Endothelial cell of umbilical vein (primary cell): ENCODE measurements at regions not wholly inside any gene's neighbourhood (a gene's known extent, or its start where the extent isn't known, plus 50 kb on each side); places are given as distances from the start of the nearest gene placed in this dataset.

ENCODE experiments used
- BruUV-seq: library from RNA; stranded (reverse); fragments of 400-500 nt; replicated peaks from 2 replicates; lab custom pipeline; 2021; lab: Mats Ljungman, UMichigan
- CTCF ChIA-PET: fragments of 300-600, 350-600 bp; sonication (Branson Sonifier 250); formaldehyde crosslinking; loops from one replicate; lab custom pipeline; 2021; ENCODE audit warnings: antibody characterized with exemption, inconsistent platforms; lab: Charles Lee
- POLR2A ChIA-PET: fragments of 300-600, 350-600 bp; sonication (Branson Sonifier 250); formaldehyde crosslinking; loops from one replicate; lab custom pipeline; 2021; ENCODE audit warnings: antibody characterized with exemption, inconsistent platforms; lab: Charles Lee
- DNase-seq: peaks from one replicate; pipeline ENCODE4 v3.0.0-alpha.2; 2011; ENCODE audit warnings: low read depth, low spot score
- FAIRE-seq: peaks from 2 replicates; lab custom pipeline; 2011; peaks lifted over from hg19 to GRCh38; lab: Jason Lieb, UNC
- H2AFZ ChIP-seq: 2 replicates; pipeline ENCODE4 v1.6.0; 2012; ENCODE audit warnings: low read depth, low read length, control low read depth, inconsistent platforms
- H3K27ac ChIP-seq: 2 replicates; pipeline ENCODE4 v1.5.1; 2011; ENCODE audit warnings: low read depth, mild to moderate bottlenecking, control low read depth, low read length, moderate library complexity; ENCODE audit not compliant: insufficient read depth
- H3K27me3 ChIP-seq, 2 experiments: 2 replicates each; pipeline versions ENCODE4 v1.6.0 to v1.6.1; 2011; ENCODE audit warnings: low read length in 2 of 2, mixed read lengths in 1 of 2; ENCODE audit not compliant: control insufficient read depth in 2 of 2, insufficient read depth in 2 of 2
- H3K36me3 ChIP-seq, 2 experiments: 2 replicates in 1 of 2; 3 replicates in 1 of 2; pipeline ENCODE4 v1.5.1; 2011; ENCODE audit warnings: low read length in 2 of 2, mild to moderate bottlenecking in 1 of 2, moderate library complexity in 1 of 2; ENCODE audit not compliant: control insufficient read depth in 2 of 2, insufficient read depth in 2 of 2; ENCODE audit errors: extremely low read depth in 1 of 2
- H3K4me1 ChIP-seq: 3 replicates; pipeline ENCODE4 v1.5.1; 2011; ENCODE audit warnings: mild to moderate bottlenecking, low read length; ENCODE audit not compliant: control insufficient read depth, insufficient read depth; ENCODE audit errors: extremely low read depth
- H3K4me2 ChIP-seq: 2 replicates; pipeline ENCODE4 v1.6.1; 2011; ENCODE audit warnings: low read length, control low read depth, mixed read lengths; ENCODE audit not compliant: insufficient read depth
- H3K4me3 ChIP-seq, 3 experiments: fragments of 200-600 bp in 1 of 3; sonication (generic), shearing (Covaris generic) in 1 of 3; replicated peaks in 1 of 3; 2 replicates each; pipeline ENCODE4 v1.5.1; 2011 to 2016; ENCODE audit warnings: control low read depth in 3 of 3, low read length in 3 of 3, mild to moderate bottlenecking in 2 of 3, inconsistent platforms in 1 of 3, low read depth in 1 of 3, moderate library complexity in 1 of 3; ENCODE audit not compliant: insufficient read depth in 1 of 3
- H3K79me2 ChIP-seq: 2 replicates; pipeline ENCODE4 v1.6.0; 2012; ENCODE audit warnings: low read length, inconsistent platforms; ENCODE audit not compliant: control insufficient read depth, insufficient read depth
- H3K9ac ChIP-seq: replicated peaks from 2 replicates; pipeline ENCODE3; 2011; ENCODE audit warnings: low read length, control low read depth; ENCODE audit not compliant: insufficient read depth; ENCODE audit errors: extremely low read depth
- H3K9me1 ChIP-seq: replicated peaks from 3 replicates; pipeline ENCODE4 v1.6.0; 2011; ENCODE audit warnings: mild to moderate bottlenecking, low read length; ENCODE audit not compliant: control insufficient read depth, insufficient read depth; ENCODE audit errors: extremely low read depth
- H3K9me3 ChIP-seq: replicated peaks from 2 replicates; pipeline ENCODE4 v1.5.1; 2012; ENCODE audit warnings: low read length, inconsistent platforms; ENCODE audit not compliant: control insufficient read depth, insufficient read depth
- H4K20me1 ChIP-seq: replicated peaks from 2 replicates; pipeline ENCODE3; 2011; ENCODE audit warnings: mild to moderate bottlenecking, low read length; ENCODE audit not compliant: control insufficient read depth, insufficient read depth; ENCODE audit errors: extremely low read depth
- CTCF ChIP-seq, 2 donors: IDR thresholded peaks; 1 replicate in 1 of 2; 2 replicates in 1 of 2; pipeline ENCODE4 v1.5.1; 2011; ENCODE audit warnings: low read length in 2 of 2, mild to moderate bottlenecking in 2 of 2, moderate library complexity in 2 of 2, control low read depth in 1 of 2, inconsistent platforms in 1 of 2, low read depth in 1 of 2; ENCODE audit not compliant: insufficient read depth in 1 of 2; ENCODE audit errors: extremely low read depth in 1 of 2
- EZH2 ChIP-seq: IDR thresholded peaks from 2 replicates; pipeline ENCODE4 v1.6.1; 2012; ENCODE audit warnings: borderline replicate concordance, low read depth, mild to moderate bottlenecking, moderate library complexity, low read length, inconsistent platforms; ENCODE audit not compliant: severe bottlenecking
- FOS ChIP-seq: IDR thresholded peaks from 2 replicates; pipeline ENCODE4 v1.6.1; 2011; ENCODE audit warnings: mild to moderate bottlenecking, low read length, moderate library complexity, borderline replicate concordance; ENCODE audit not compliant: insufficient read depth
- GATA2 ChIP-seq: IDR thresholded peaks from 2 replicates; pipeline ENCODE4 v1.7.0; 2011; ENCODE audit warnings: low read depth, mild to moderate bottlenecking, moderate library complexity, mixed read lengths, low read length; ENCODE audit not compliant: insufficient read length, insufficient read depth
- JUN ChIP-seq: IDR thresholded peaks from 2 replicates; pipeline ENCODE4 v1.6.1; 2011; ENCODE audit warnings: borderline replicate concordance, low read depth; ENCODE audit not compliant: insufficient read length, insufficient read depth
- MAX ChIP-seq: IDR thresholded peaks from 2 replicates; pipeline ENCODE4 v1.6.1; 2011; ENCODE audit not compliant: insufficient read depth, insufficient read length
- MYC ChIP-seq: IDR thresholded peaks from one replicate; pipeline ENCODE4 v1.6.1; 2011; ENCODE audit warnings: mild to moderate bottlenecking, low read depth, low read length
- POLR2A ChIP-seq: IDR thresholded peaks from 2 replicates; pipeline ENCODE4 v1.6.1; 2012; ENCODE audit warnings: low read depth, mild to moderate bottlenecking, control low read depth, low read length
- POLR2AphosphoS5 ChIP-seq: IDR thresholded peaks from 2 replicates; pipeline ENCODE4 v1.6.1; 2012; ENCODE audit warnings: low read depth, mild to moderate bottlenecking, control low read depth, low read length, moderate library complexity; ENCODE audit not compliant: insufficient read depth
- dilution Hi-C: fragments of 300-500 bp; cut with MboI; formaldehyde crosslinking; loops from one replicate; pipeline ENCODE4 v1.15.0; 2019; ENCODE audit warnings: low sequenced_read_pairs; ENCODE audit not compliant: extremely low pct_ligation_motif_present
- intact Hi-C: fragments of 100-400 bp; cut with micrococcal nuclease; formaldehyde crosslinking; loops from one replicate; pipeline ENCODE4 v1.10.0; 2022

GRCh38 chr9:7245976-7246580 lies 488.3 kb downstream of the KDM4C start:
- dilution Hi-C loops (no loop called here), intact Hi-C loops (no loop called here)
- Histone ChIP-seq H3K4me2 (no peak overlapping the region), H3K9me3 (no peaks in the 10 kb centered on the region), H3K36me3 (no peaks in the 10 kb centered on the region), H2AFZ (no peak overlapping the region), H3K79me2 (no peaks in the 10 kb centered on the region), H3K9ac (no peak overlapping the region), H3K9me1 (no peaks in the 10 kb centered on the region), H3K4me3 (no peak overlapping the region), H3K27me3 (no peaks in the 10 kb centered on the region), H4K20me1 (no peaks in the 10 kb centered on the region), H3K4me1 (no peaks in the 10 kb centered on the region), H3K27ac (no peak overlapping the region)
- POLR2A ChIA-PET = no interaction called here
- no peak for DNase-seq
- no peak for FAIRE-seq
- CTCF ChIA-PET = interaction anchor here (1.1 to 1.2 kb wide), 3 partner anchors 8 to 12 kb away, joined by 3 to 9 read pairs (median 7); no protein-coding TSS in a partner anchor
- TF ChIP-seq EZH2 (no peak), GATA2 (no peak), MYC (no peak), POLR2A (no peak)
- BruUV-seq = no TSS peak

GRCh38 chr9:7243838-7244237 lies 486.1 kb downstream of the KDM4C start:
- no peak for FAIRE-seq
- TF ChIP-seq CTCF (IDR thresholded peaks at IDR 0.05; ENCODE audit: extremely low read depth in 1 of 2, insufficient read depth in 1 of 2, low read depth in 1 of 2, low read length in 2 of 2) (no peak), GATA2 (no peak), JUN (no peak), FOS (no peak), EZH2 (no peak), MAX (no peak), POLR2A (no peak), MYC (no peak), POLR2AphosphoS5 (no peak)
- no peak overlapping the region for H3K27ac ChIP-seq
- H3K36me3 ChIP-seq = no peaks in the 10 kb centered on the region
- no TSS peak for BruUV-seq
- H2AFZ ChIP-seq = no peak overlapping the region
- no peaks in the 10 kb centered on the region for H3K9me3 ChIP-seq
- POLR2A ChIA-PET = no interaction called here
- H3K27me3 ChIP-seq = peaks cover 0 to 2% of the 10 kb centered on the region in 2 experiments
- H3K9ac ChIP-seq = no peak overlapping the region
- no peak for DNase-seq
- H3K4me2 ChIP-seq = no peak overlapping the region
- CTCF ChIA-PET = interaction anchor here (2.1 kb wide), 1 partner anchor 10 kb away, joined by 9 read pairs; no protein-coding TSS in a partner anchor
- no peaks in the 10 kb centered on the region for H3K79me2 ChIP-seq
- intact Hi-C loops (no loop called here), dilution Hi-C loops (no loop called here)
- H3K4me3 ChIP-seq = no peak overlapping the region
- H4K20me1 ChIP-seq = no peaks in the 10 kb centered on the region
- no peaks in the 10 kb centered on the region for H3K4me1 ChIP-seq
- no peaks in the 10 kb centered on the region for H3K9me1 ChIP-seq
